ENCODE measurements at regions not wholly inside any gene's neighbourhood (a gene's known extent, or its start where the extent isn't known, plus 50 kb on each side); places are given as distances from the start of the nearest gene placed in this dataset.

DNA sequence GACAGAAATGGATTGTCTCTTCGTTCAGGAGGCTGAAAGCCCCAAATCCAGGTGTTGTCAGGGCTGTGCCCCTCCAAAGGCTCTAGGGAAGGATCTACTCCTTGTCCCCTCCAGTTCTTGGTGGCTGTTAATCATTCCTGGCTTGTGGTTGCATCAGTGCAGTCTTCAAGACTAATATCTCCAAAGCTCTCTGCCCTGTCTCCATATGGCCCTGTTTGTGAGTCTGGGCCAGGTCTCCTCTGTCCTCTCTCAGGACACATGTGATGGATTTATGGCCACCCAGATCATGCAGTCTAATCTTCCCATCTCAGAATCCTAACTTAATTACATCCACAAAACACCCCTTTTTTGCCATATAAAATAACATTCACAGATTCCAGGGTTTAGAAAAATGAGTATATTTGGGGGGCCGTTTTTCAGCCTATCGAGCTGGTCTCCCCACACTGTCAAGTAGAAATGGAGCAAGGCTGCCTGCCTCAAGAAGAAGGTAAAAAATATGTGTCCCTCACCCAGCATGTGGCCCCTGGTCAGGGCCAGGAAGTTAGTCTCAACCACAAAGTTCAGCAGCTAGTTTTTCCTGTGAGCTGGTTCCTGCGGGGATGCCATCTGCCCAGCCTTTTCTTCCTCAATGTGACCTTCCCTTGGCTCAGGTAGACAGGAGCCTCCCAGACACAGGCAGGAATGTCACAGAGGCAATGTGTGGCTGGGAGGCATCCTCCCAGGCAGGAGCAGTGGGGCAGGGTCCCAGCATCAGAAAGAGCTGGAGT is 509.4 kb downstream of the IRX1 start:
- ATAC-seq (no peak), DNase-seq (ENCODE audit: low spot score) (no peak)
- Mint-ChIP-seq H3K9me3 (no peaks in the 10 kb centered on the region; the same call in 2 of the 3 replicates), H3K4me3 (no peak overlapping the region), H3K36me3 (ENCODE audit: low read depth) (no peaks in the 10 kb centered on the region), H3K27me3 (ENCODE audit: insufficient read depth, low read depth, poor library complexity) (no peaks in the 10 kb centered on the region), H3K4me1 (peaks cover 8% of the 10 kb centered on the region; the same call in 2 of the 3 replicates), H3K27ac (no peak overlapping the region)
- H3K36me3 ChIP-seq (ENCODE audit: insufficient read depth): no peaks in the 10 kb centered on the region
- no peaks in the 10 kb centered on the region; the same call in 1 of the 2 replicates for H3K4me1 ChIP-seq (ENCODE audit: insufficient read depth)
- H3K27ac ChIP-seq (ENCODE audit: low read depth): no peak overlapping the region
- H2AFZ ChIP-seq: no peak overlapping the region
- no peaks in the 10 kb centered on the region for H3K27me3 ChIP-seq (ENCODE audit: insufficient read depth)
- no peaks in the 10 kb centered on the region for H3K79me2 ChIP-seq (replicated peaks; ENCODE audit: insufficient read depth)
- TF ChIP-seq ZNF331 (CRISPR knock-in tag; IDR thresholded peaks at IDR 0.05; ENCODE audit: low read depth) (no peak), EZH2 (IDR thresholded peaks at IDR 0.05; ENCODE audit: low read depth, unreplicated experiment) (no peak), ZNF114 (CRISPR knock-in tag; IDR thresholded peaks at IDR 0.05) (no peak), STAT1 (IDR thresholded peaks at IDR 0.05; ENCODE audit: unreplicated experiment) (no peak), JUNB (IDR thresholded peaks at IDR 0.05; ENCODE audit: unreplicated experiment) (no peak), NANOG (IDR thresholded peaks at IDR 0.05; ENCODE audit: borderline replicate concordance) (no peak)
- TF ChIP-seq, protein P1, sequence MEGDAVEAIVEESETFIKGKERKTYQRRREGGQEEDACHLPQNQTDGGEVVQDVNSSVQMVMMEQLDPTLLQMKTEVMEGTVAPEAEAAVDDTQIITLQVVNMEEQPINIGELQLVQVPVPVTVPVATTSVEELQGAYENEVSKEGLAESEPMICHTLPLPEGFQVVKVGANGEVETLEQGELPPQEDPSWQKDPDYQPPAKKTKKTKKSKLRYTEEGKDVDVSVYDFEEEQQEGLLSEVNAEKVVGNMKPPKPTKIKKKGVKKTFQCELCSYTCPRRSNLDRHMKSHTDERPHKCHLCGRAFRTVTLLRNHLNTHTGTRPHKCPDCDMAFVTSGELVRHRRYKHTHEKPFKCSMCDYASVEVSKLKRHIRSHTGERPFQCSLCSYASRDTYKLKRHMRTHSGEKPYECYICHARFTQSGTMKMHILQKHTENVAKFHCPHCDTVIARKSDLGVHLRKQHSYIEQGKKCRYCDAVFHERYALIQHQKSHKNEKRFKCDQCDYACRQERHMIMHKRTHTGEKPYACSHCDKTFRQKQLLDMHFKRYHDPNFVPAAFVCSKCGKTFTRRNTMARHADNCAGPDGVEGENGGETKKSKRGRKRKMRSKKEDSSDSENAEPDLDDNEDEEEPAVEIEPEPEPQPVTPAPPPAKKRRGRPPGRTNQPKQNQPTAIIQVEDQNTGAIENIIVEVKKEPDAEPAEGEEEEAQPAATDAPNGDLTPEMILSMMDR (conservative IDR thresholded peaks at IDR 0.05; ENCODE audit: low read depth in 2 of 2): no peak
- H3K9me2 ChIP-seq (ENCODE audit: insufficient read depth): no peaks in the 10 kb centered on the region
- no peak overlapping the region for H3K4me2 ChIP-seq
- H4K20me1 ChIP-seq (replicated peaks; ENCODE audit: insufficient read depth): no peaks in the 10 kb centered on the region
- H3F3A ChIP-seq (replicated peaks; ENCODE audit: low read depth): no peaks in the 10 kb centered on the region
- no peak overlapping the region for H3K4me3 ChIP-seq

DNA sequence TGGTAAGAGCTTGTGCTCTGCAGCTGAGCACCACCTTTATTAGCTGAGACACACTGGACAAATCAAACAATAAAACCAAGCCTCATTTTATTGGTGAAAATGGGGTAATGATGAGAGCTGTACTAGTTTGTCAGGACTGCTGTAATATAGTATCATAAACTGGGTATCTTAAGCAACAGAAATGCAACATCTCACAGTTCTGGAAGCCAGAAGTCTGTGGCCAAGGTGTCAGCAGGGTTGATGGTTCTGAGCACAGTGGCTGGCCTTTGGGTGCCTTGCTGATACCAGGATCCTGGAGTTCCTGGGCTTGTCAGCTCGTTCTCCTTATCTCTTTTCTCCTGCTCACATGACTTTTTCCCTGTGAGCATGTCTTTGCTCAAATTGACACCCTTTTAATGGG is 513.1 kb downstream of the IRX1 start:
- H3K36me3 ChIP-seq (ENCODE audit: insufficient read depth): no peaks in the 10 kb centered on the region
- no peak overlapping the region for H3K27ac Mint-ChIP-seq
- H3K4me3 ChIP-seq: no peak overlapping the region
- 0 out of 3 replicates have a peak, but pooled peaks cover 2% of the 10 kb centered on the region for H3K4me1 Mint-ChIP-seq
- H4K20me1 ChIP-seq (replicated peaks; ENCODE audit: insufficient read depth): no peaks in the 10 kb centered on the region
- no peaks in the 10 kb centered on the region for H3K4me1 ChIP-seq (ENCODE audit: insufficient read depth)
- no peaks in the 10 kb centered on the region for H3K27me3 ChIP-seq (ENCODE audit: insufficient read depth)
- H3K79me2 ChIP-seq (replicated peaks; ENCODE audit: insufficient read depth): no peaks in the 10 kb centered on the region
- no peaks in the 10 kb centered on the region for H3K36me3 Mint-ChIP-seq (ENCODE audit: low read depth)
- no peak for DNase-seq (ENCODE audit: low spot score)
- no peaks in the 10 kb centered on the region for H3K9me2 ChIP-seq (ENCODE audit: insufficient read depth)
- H3K9me3 Mint-ChIP-seq: no peaks in the 10 kb centered on the region; the same call in 2 of the 3 replicates
- no peak for ATAC-seq
- no peak overlapping the region for H2AFZ ChIP-seq
- H3K4me2 ChIP-seq: no peak overlapping the region
- H3K27me3 Mint-ChIP-seq (ENCODE audit: insufficient read depth, low read depth, poor library complexity): no peaks in the 10 kb centered on the region
- no peak overlapping the region for H3K27ac ChIP-seq (ENCODE audit: low read depth)
- no peaks in the 10 kb centered on the region for H3F3A ChIP-seq (replicated peaks; ENCODE audit: low read depth)
- no peak overlapping the region for H3K4me3 Mint-ChIP-seq
- TF ChIP-seq, protein P2, sequence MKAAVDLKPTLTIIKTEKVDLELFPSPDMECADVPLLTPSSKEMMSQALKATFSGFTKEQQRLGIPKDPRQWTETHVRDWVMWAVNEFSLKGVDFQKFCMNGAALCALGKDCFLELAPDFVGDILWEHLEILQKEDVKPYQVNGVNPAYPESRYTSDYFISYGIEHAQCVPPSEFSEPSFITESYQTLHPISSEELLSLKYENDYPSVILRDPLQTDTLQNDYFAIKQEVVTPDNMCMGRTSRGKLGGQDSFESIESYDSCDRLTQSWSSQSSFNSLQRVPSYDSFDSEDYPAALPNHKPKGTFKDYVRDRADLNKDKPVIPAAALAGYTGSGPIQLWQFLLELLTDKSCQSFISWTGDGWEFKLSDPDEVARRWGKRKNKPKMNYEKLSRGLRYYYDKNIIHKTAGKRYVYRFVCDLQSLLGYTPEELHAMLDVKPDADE (IDR thresholded peaks at IDR 0.05): no peak
- TF ChIP-seq NANOG (IDR thresholded peaks at IDR 0.05; ENCODE audit: borderline replicate concordance) (no peak), POLR2AphosphoS5 (IDR thresholded peaks at IDR 0.05; ENCODE audit: low read depth) (no peak), CREB1 (CRISPR knock-in tag; IDR thresholded peaks at IDR 0.05; ENCODE audit: low read depth) (no peak), ZNF114 (CRISPR knock-in tag; IDR thresholded peaks at IDR 0.05) (no peak)
- TF ChIP-seq, protein P3, sequence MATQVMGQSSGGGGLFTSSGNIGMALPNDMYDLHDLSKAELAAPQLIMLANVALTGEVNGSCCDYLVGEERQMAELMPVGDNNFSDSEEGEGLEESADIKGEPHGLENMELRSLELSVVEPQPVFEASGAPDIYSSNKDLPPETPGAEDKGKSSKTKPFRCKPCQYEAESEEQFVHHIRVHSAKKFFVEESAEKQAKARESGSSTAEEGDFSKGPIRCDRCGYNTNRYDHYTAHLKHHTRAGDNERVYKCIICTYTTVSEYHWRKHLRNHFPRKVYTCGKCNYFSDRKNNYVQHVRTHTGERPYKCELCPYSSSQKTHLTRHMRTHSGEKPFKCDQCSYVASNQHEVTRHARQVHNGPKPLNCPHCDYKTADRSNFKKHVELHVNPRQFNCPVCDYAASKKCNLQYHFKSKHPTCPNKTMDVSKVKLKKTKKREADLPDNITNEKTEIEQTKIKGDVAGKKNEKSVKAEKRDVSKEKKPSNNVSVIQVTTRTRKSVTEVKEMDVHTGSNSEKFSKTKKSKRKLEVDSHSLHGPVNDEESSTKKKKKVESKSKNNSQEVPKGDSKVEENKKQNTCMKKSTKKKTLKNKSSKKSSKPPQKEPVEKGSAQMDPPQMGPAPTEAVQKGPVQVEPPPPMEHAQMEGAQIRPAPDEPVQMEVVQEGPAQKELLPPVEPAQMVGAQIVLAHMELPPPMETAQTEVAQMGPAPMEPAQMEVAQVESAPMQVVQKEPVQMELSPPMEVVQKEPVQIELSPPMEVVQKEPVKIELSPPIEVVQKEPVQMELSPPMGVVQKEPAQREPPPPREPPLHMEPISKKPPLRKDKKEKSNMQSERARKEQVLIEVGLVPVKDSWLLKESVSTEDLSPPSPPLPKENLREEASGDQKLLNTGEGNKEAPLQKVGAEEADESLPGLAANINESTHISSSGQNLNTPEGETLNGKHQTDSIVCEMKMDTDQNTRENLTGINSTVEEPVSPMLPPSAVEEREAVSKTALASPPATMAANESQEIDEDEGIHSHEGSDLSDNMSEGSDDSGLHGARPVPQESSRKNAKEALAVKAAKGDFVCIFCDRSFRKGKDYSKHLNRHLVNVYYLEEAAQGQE (IDR thresholded peaks at IDR 0.05; ENCODE audit: unreplicated experiment): no peak

Data from GM23338 (cell line).